Tongue (tissue), 1 donor: ENCODE measurements at regions not wholly inside any gene's neighbourhood (a gene's known extent, or its start where the extent isn't known, plus 50 kb on each side); places are given as distances from the start of the nearest gene placed in this dataset.
A peak's percentile ranks its signal among the peaks of the same experiment; 100 is the strongest.

Source experiments
- DNase-seq: peaks from one replicate; pipeline ENCODE4 v3.0.0-alpha.2; 2015

- DNase-seq: no peak
Measured at GRCh38 chr18:29154196-29154757, 977.3 kb upstream of the CDH2 start.

- DNase-seq: peak; percentile 5
Measured at GRCh38 chr18:29153091-29153490, 976.2 kb upstream of the CDH2 start.

- no peak for DNase-seq
Measured at GRCh38 chr18:29147944-29148343, 971.0 kb upstream of the CDH2 start.

- no peak for DNase-seq
Measured at GRCh38 chr18:29146068-29146467, 969.1 kb upstream of the CDH2 start.

- no peak for DNase-seq
Measured at GRCh38 chr18:29140590-29140989, 963.7 kb upstream of the CDH2 start.

GRCh38 chr18:29137773-29138495 lies 961.0 kb upstream of the CDH2 start:
- no peak for DNase-seq

GRCh38 chr18:29123706-29124530 lies 947.0 kb upstream of the CDH2 start:
- no peak for DNase-seq

- DNase-seq: no peak
Measured at GRCh38 chr18:29104671-29105070, 927.7 kb upstream of the CDH2 start.

- no peak for DNase-seq
Measured at GRCh38 chr18:29104227-29104626, 927.3 kb upstream of the CDH2 start.

GRCh38 chr18:29096079-29096770 lies 919.3 kb upstream of the CDH2 start:
- DNase-seq: no peak

- DNase-seq: no peak
Measured at GRCh38 chr18:29087616-29088246, 910.8 kb upstream of the CDH2 start.

- no peak for DNase-seq
Measured at GRCh38 chr18:29084120-29084519, 907.2 kb upstream of the CDH2 start.

GRCh38 chr18:29083545-29083944 lies 906.6 kb upstream of the CDH2 start:
- peak; percentile 12 for DNase-seq

- DNase-seq: no peak
Measured at GRCh38 chr18:29080946-29081345, 904.0 kb upstream of the CDH2 start.

GRCh38 chr18:29078273-29078672 lies 901.3 kb upstream of the CDH2 start:
- DNase-seq: peak; percentile 6

- DNase-seq: no peak
Measured at GRCh38 chr18:29077344-29077743, 900.4 kb upstream of the CDH2 start.

GRCh38 chr18:29076645-29077044 lies 899.7 kb upstream of the CDH2 start:
- DNase-seq: no peak

- no peak for DNase-seq
Measured at GRCh38 chr18:29074147-29074546, 897.2 kb upstream of the CDH2 start.

GRCh38 chr18:29071869-29072268 lies 894.9 kb upstream of the CDH2 start:
- DNase-seq: no peak

GRCh38 chr18:29063346-29063745 lies 886.4 kb upstream of the CDH2 start:
- DNase-seq: no peak

GRCh38 chr18:29062921-29063320 lies 886.0 kb upstream of the CDH2 start:
- DNase-seq: no peak

- no peak for DNase-seq
Measured at GRCh38 chr18:29060349-29060748, 883.4 kb upstream of the CDH2 start.
